Esophagus muscularis mucosa (tissue), 4 donors: ENCODE measurements at regions not wholly inside any gene's neighbourhood (a gene's known extent, or its start where the extent isn't known, plus 50 kb on each side); places are given as distances from the start of the nearest gene placed in this dataset.

Experiments
- CTCF ChIP-seq, 3 experiments: fragments of 200-600 bp in 2 of 3; fragments of 450-650 bp in 1 of 3; sonication (generic) in 2 of 3; IDR thresholded peaks; one replicate each; pipeline ENCODE4 v1.5.1; 2017 to 2019; ENCODE audit warnings: antibody characterized with exemption in 3 of 3, mild to moderate bottlenecking in 2 of 3, moderate library complexity in 1 of 3
- EP300 ChIP-seq: sonication (generic); formaldehyde crosslinking; IDR thresholded peaks from one replicate; pipeline ENCODE4 v1.6.1; 2017; ENCODE audit warnings: antibody characterized with exemption
- POLR2A ChIP-seq: fragments of 450-650 bp; IDR thresholded peaks from one replicate; pipeline ENCODE4 v1.6.1; 2017; ENCODE audit warnings: antibody characterized with exemption, moderate library complexity, mild to moderate bottlenecking, low read depth
- POLR2AphosphoS5 ChIP-seq, 2 donors: sonication (generic); formaldehyde crosslinking; IDR thresholded peaks; one replicate each; pipeline ENCODE4 v1.6.1; 2017; ENCODE audit warnings: antibody characterized with exemption in 2 of 2

DNA sequence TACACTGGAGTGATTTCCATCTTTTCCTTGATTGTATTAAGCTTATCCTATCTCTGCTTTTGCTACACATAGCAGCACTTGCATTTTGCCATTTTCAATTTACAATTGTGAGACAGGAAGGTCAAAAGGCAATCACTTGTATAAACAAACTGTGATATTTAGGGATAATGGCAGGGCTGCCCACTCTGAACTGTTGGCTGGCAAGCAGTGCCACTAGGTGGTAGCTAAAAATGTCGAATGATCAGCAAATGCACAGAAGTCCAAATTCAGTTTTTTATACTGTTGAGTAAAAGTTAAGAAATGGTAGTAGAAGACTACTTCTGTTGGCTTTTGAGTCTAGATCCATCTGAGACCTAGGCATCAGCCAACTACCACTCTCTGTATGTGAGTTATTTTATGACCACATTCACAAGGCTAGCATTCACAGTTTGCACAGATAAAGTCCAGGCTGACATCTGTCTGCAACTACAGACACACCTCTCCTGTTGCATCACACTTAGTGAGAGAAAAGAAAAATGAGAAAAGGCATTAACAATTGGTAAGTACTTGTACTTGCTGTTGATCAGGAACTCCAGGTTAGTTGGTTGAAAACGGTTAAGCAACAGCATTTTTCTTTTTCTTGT lies 108.8 kb upstream of the ASTN2 start:
- TF ChIP-seq POLR2AphosphoS5 (IDR thresholded peaks at IDR 0.05): no peak
- no peak for TF ChIP-seq CTCF (IDR thresholded peaks at IDR 0.05)
- no peak for TF ChIP-seq POLR2A
- TF ChIP-seq EP300: no peak
